AG10803 (cell line): ENCODE measurements at regions not wholly inside any gene's neighbourhood (a gene's known extent, or its start where the extent isn't known, plus 50 kb on each side); places are given as distances from the start of the nearest gene placed in this dataset.

Experiments
- DNase-seq: peaks from one replicate; pipeline ENCODE4 v3.0.0; 2010; ENCODE audit warnings: low read depth
- H3K4me3 ChIP-seq: 2 replicates; pipeline ENCODE4 v1.5.1; 2011; ENCODE audit warnings: mild to moderate bottlenecking, low read length, control low read depth
- CTCF ChIP-seq: conservative IDR thresholded peaks from 2 replicates; pipeline ENCODE4 v1.5.1; 2011; ENCODE audit warnings: mild to moderate bottlenecking, low read length, control low read depth, inconsistent platforms

- DNase-seq, result peak; percentile 72
- no peak overlapping the region for H3K4me3 ChIP-seq
- no peak for TF ChIP-seq CTCF
These were observed 95.2 kb downstream of the KCNA5 start for GRCh38 chr12:5138845-5139244.

GRCh38 chr12:5139751-5140150 lies 96.1 kb downstream of the KCNA5 start:
- no peak for TF ChIP-seq CTCF
- no peak overlapping the region for H3K4me3 ChIP-seq
- DNase-seq, result no peak

DNA sequence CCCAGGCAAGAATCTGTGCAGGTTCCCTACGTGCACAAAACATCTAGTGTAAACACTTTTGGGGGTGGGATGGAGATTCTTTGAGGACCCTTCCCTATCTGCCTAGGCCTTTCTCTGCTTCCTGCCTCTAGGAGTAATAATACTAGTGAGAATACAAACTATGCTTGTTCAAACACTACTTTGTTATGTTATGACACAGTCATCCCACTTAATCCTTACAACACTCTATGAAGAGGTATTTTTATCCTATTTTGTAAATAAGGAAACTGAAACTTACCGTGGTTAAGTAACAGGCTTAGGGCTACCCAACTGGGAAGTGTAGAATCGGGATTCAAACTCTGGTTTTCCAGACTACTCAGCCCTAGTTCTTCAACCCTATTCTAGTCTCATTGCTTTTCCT lies 96.5 kb downstream of the KCNA5 start:
- no peak for DNase-seq
- TF ChIP-seq CTCF, result no peak
- H3K4me3 ChIP-seq, result no peak overlapping the region

DNA sequence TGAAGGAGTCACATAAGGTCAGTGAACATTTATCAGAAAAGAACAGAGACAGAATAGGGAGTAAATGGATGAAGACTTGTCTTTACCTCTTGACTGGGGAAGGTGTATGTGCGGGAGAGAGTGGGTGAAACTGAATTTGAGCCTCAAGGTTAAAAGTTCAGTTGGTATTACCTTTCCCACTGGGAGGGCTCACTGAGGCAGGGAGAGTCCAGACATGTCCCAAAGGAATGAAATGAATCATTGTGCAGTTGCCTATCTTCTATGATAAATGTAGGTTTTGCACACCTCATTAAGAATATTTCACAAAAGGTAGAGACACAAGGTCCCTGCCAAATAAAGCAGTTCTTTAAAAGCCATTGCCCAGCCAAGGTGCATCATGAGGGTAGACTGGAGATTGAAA lies 105.2 kb downstream of the KCNA5 start:
- H3K4me3 ChIP-seq, result no peak overlapping the region
- TF ChIP-seq CTCF, result no peak

GRCh38 chr12:5154091-5154490 lies 110.4 kb downstream of the KCNA5 start:
- no peak for TF ChIP-seq CTCF

More for the DNA sequence above, 105.2 kb downstream of the KCNA5 start:
- no peak for DNase-seq

DNA sequence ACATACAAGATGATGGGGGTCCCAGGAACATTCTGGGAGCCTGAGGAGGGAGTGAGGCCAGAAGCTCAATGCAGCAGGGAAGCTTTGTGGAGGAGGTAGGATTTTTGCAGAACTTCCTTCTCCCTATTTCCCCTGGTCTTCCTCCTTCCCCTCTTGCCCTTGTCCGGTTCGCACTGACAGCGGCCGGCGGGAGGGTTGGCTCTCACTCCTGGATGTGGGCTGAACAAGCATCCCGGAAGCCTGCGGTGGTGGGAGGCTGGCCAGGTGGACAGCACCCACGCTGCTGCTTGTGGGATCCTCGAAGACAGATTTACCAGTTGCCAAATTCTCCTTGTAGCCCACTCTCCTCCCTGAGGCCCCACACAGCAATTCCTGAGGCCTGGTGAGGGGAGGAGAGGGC lies 112.2 kb downstream of the KCNA5 start:
- DNase-seq, result no peak
- H3K4me3 ChIP-seq, result no peak overlapping the region
- no peak for TF ChIP-seq CTCF

More at GRCh38 chr12:5154091-5154490, 110.4 kb downstream of the KCNA5 start:
- H3K4me3 ChIP-seq, result no peak overlapping the region
- no peak for DNase-seq

GRCh38 chr12:5160827-5161226 lies 117.1 kb downstream of the KCNA5 start:
- no peak for TF ChIP-seq CTCF
- no peak overlapping the region for H3K4me3 ChIP-seq

More at GRCh38 chr12:5160827-5161226, 117.1 kb downstream of the KCNA5 start:
- DNase-seq, result no peak
